PC-3 (cell line): ENCODE measurements at regions not wholly inside any gene's neighbourhood (a gene's known extent, or its start where the extent isn't known, plus 50 kb on each side); places are given as distances from the start of the nearest gene placed in this dataset.

Experiments
- CTCF ChIP-seq: fragments of 300-600 bp; sonication (generic); conservative IDR thresholded peaks from 2 replicates; pipeline ENCODE4 v1.5.1; 2017; ENCODE audit warnings: antibody characterized with exemption, low read depth, mild to moderate bottlenecking, low read length
- EZH2 ChIP-seq: fragments of 300-600 bp; sonication (generic); IDR thresholded peaks from one replicate; pipeline ENCODE4 v1.6.1; 2017; ENCODE audit warnings: antibody characterized with exemption, mild to moderate bottlenecking, low read length; ENCODE audit not compliant: unreplicated experiment

GRCh38 chr1:90526954-90527353 lies 190.1 kb downstream of the BARHL2 start:
- TF ChIP-seq CTCF (no peak), EZH2 (no peak)
